ENCODE measurements at regions not wholly inside any gene's neighbourhood (a gene's known extent, or its start where the extent isn't known, plus 50 kb on each side); places are given as distances from the start of the nearest gene placed in this dataset.

DNA sequence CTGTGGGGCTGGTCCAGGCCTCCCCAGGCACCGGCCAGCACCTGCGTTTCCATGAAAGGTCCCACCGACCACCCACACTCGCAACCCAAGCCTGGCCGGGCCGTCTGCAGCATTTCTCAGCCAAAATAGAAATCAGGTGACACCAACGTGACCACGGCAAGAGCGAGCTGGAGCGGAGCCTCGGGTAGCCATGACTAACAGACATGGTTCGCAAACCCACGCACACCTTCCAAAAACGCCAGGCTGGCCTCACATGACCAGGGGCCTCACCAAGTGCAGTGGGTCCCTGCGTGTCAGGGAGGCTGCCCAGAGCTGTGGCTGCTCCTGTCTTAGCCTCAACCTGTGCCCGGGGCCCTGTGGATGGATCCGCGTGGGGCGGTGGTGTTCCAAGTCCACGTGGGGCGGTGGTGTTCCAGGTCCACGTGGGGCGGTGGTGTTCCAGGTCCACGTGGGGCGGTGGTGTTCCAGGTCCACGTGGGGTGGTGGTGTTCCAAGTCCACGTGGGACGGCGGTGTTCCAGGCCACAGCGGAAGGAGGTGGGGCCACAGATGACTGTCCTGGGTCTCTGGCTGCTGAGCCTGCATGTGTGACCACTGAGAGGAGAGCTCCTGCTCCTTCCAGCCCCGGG is 64.4 kb upstream of the ADGRA1 start:
- Histone ChIP-seq H3K79me2 (ENCODE audit: insufficient read depth, low read length) (no peaks in the 10 kb centered on the region), H3K4me3 (replicated peaks in 1 of 2; ENCODE audit: low read depth in 1 of 2, low read length in 2 of 2) (no peak overlapping the region), H3K9me3 (ENCODE audit: control insufficient read depth in 1 of 2, insufficient read depth in 1 of 2, low read depth in 1 of 2, low read length in 2 of 2) (no peaks in the 10 kb centered on the region), H3K27ac (ENCODE audit: low read depth, low read length) (no peak overlapping the region), H3K27me3 (ENCODE audit: insufficient read depth, low read length) (no peaks in the 10 kb centered on the region), H4K20me1 (ENCODE audit: insufficient read depth) (no peaks in the 10 kb centered on the region), H3K4me1 (ENCODE audit: control insufficient read depth in 1 of 2, insufficient read depth in 2 of 2, low read length in 2 of 2) (no peaks in the 10 kb centered on the region), H3K36me3 (ENCODE audit: control insufficient read depth in 1 of 2, insufficient read depth in 2 of 2, low read length in 2 of 2) (no peaks in the 10 kb centered on the region), H3K9me2 (ENCODE audit: insufficient read depth) (no peaks in the 10 kb centered on the region), H3K9ac (ENCODE audit: low read length) (no peak overlapping the region), H3K4me2 (ENCODE audit: low read length) (no peak overlapping the region), H2AFZ (ENCODE audit: low read depth, low read length, poor library complexity, severe bottlenecking) (no peak overlapping the region)
- BruUV-seq (replicated peaks), result no TSS peak
- CTCF ChIA-PET, result no interaction called here
- intact Hi-C loops (cut with micrococcal nuclease), result no loop called here
- ATAC-seq (no peak), DNase-seq (ENCODE audit: low read depth, low spot score) (no peak)
- RAD21 ChIA-PET (ENCODE audit: low non-redundant PET in 1 of 2, low total read pairs in 2 of 2, uncharacterized antibody in 2 of 2, unreplicated experiment in 2 of 2), result no interaction called here
- TF ChIP-seq POLR2A (IDR thresholded peaks at IDR 0.05; ENCODE audit: borderline replicate concordance, extremely low read depth, insufficient read depth, insufficient read length) (no peak), ZFX (IDR thresholded peaks at IDR 0.05) (no peak), EZH2 (IDR thresholded peaks at IDR 0.05) (no peak), SRF (IDR thresholded peaks at IDR 0.05; ENCODE audit: low read depth) (no peak)
- TF ChIP-seq, protein P1, sequence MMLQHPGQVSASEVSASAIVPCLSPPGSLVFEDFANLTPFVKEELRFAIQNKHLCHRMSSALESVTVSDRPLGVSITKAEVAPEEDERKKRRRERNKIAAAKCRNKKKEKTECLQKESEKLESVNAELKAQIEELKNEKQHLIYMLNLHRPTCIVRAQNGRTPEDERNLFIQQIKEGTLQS (IDR thresholded peaks at IDR 0.05), result no peak
- POLR2A ChIA-PET, result no interaction called here

- CTCF ChIA-PET, result no interaction called here
- no peaks in the 10 kb centered on the region for H3K27me3 ChIP-seq (ENCODE audit: insufficient read depth, low read length)
- no peak for DNase-seq (ENCODE audit: low read depth, low spot score)
Observed at GRCh38 chr10:133022776-133023100, 65.0 kb upstream of the ADGRA1 start.

More at GRCh38 chr10:133022776-133023100, 65.0 kb upstream of the ADGRA1 start:
- TF ChIP-seq SIN3A (IDR thresholded peaks at IDR 0.05; ENCODE audit: low read depth), result no peak
- TF ChIP-seq POLR2AphosphoS5 (IDR thresholded peaks at IDR 0.05; ENCODE audit: low read depth, low read length), result no peak
- no peak for TF ChIP-seq CBX3 (IDR thresholded peaks at IDR 0.05; ENCODE audit: low read depth)
- no peak for TF ChIP-seq JUND (IDR thresholded peaks at IDR 0.05)
- no peak for TF ChIP-seq FOSL1 (IDR thresholded peaks at IDR 0.05; ENCODE audit: low read depth)
- TF ChIP-seq EZH2phosphoT487 (IDR thresholded peaks at IDR 0.05; ENCODE audit: borderline replicate concordance), result no peak
- no peak for TF ChIP-seq YY1 (IDR thresholded peaks at IDR 0.05; ENCODE audit: extremely low read depth, insufficient replicate concordance, low read depth, low read length)
- TF ChIP-seq, protein P2, sequence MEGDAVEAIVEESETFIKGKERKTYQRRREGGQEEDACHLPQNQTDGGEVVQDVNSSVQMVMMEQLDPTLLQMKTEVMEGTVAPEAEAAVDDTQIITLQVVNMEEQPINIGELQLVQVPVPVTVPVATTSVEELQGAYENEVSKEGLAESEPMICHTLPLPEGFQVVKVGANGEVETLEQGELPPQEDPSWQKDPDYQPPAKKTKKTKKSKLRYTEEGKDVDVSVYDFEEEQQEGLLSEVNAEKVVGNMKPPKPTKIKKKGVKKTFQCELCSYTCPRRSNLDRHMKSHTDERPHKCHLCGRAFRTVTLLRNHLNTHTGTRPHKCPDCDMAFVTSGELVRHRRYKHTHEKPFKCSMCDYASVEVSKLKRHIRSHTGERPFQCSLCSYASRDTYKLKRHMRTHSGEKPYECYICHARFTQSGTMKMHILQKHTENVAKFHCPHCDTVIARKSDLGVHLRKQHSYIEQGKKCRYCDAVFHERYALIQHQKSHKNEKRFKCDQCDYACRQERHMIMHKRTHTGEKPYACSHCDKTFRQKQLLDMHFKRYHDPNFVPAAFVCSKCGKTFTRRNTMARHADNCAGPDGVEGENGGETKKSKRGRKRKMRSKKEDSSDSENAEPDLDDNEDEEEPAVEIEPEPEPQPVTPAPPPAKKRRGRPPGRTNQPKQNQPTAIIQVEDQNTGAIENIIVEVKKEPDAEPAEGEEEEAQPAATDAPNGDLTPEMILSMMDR (IDR thresholded peaks at IDR 0.05 in 2 of 3, conservative IDR thresholded peaks at IDR 0.05 in 1 of 3; ENCODE audit: borderline replicate concordance in 1 of 3, insufficient read depth in 1 of 3, low read depth in 2 of 3, low read length in 2 of 3), result no peak
- no peak for TF ChIP-seq EGR1 (IDR thresholded peaks at IDR 0.05; ENCODE audit: low read depth)
- TF ChIP-seq SRF (IDR thresholded peaks at IDR 0.05; ENCODE audit: low read depth), result no peak
- TF ChIP-seq TCF7L2 (IDR thresholded peaks at IDR 0.05; ENCODE audit: borderline replicate concordance, extremely low read depth, insufficient read depth, insufficient read length), result no peak
- TF ChIP-seq CEBPB (IDR thresholded peaks at IDR 0.05; ENCODE audit: low read depth), result no peak
- no peak for TF ChIP-seq SP1 (IDR thresholded peaks at IDR 0.05; ENCODE audit: low read depth)
- no peak for TF ChIP-seq EZH2 (IDR thresholded peaks at IDR 0.05)
- TF ChIP-seq POLR2A (IDR thresholded peaks at IDR 0.05; ENCODE audit: borderline replicate concordance, extremely low read depth, insufficient read depth, insufficient read length), result no peak
- no peak for TF ChIP-seq ZFX (IDR thresholded peaks at IDR 0.05)
- no TSS peak for BruUV-seq (replicated peaks)
- no peak overlapping the region for H3K9ac ChIP-seq (ENCODE audit: low read length)
- H3K4me2 ChIP-seq (ENCODE audit: low read length), result no peak overlapping the region
- ATAC-seq, result no peak
- no peak overlapping the region for H2AFZ ChIP-seq (ENCODE audit: low read depth, low read length, poor library complexity, severe bottlenecking)
- no peaks in the 10 kb centered on the region for H4K20me1 ChIP-seq (ENCODE audit: insufficient read depth)
- no peaks in the 10 kb centered on the region for H3K9me2 ChIP-seq (ENCODE audit: insufficient read depth)
- H3K36me3 ChIP-seq (ENCODE audit: control insufficient read depth in 1 of 2, insufficient read depth in 2 of 2, low read length in 2 of 2), result no peaks in the 10 kb centered on the region
- ChIA-PET RAD21 (ENCODE audit: low non-redundant PET in 1 of 2, low total read pairs in 2 of 2, uncharacterized antibody in 2 of 2, unreplicated experiment in 2 of 2) (no interaction called here), POLR2A (no interaction called here)
- H3K27ac ChIP-seq (ENCODE audit: low read depth, low read length), result no peak overlapping the region
- H3K9me3 ChIP-seq (ENCODE audit: control insufficient read depth in 1 of 2, insufficient read depth in 1 of 2, low read depth in 1 of 2, low read length in 2 of 2), result no peaks in the 10 kb centered on the region
- intact Hi-C loops (cut with micrococcal nuclease), result no loop called here
- H3K79me2 ChIP-seq (ENCODE audit: insufficient read depth, low read length), result no peaks in the 10 kb centered on the region
- H3K4me1 ChIP-seq (ENCODE audit: control insufficient read depth in 1 of 2, insufficient read depth in 2 of 2, low read length in 2 of 2), result no peaks in the 10 kb centered on the region
- no peak overlapping the region for H3K4me3 ChIP-seq (replicated peaks in 1 of 2; ENCODE audit: low read depth in 1 of 2, low read length in 2 of 2)
